ENCODE measurements at regions not wholly inside any gene's neighbourhood (a gene's known extent, or its start where the extent isn't known, plus 50 kb on each side); places are given as distances from the start of the nearest gene placed in this dataset.

DNA sequence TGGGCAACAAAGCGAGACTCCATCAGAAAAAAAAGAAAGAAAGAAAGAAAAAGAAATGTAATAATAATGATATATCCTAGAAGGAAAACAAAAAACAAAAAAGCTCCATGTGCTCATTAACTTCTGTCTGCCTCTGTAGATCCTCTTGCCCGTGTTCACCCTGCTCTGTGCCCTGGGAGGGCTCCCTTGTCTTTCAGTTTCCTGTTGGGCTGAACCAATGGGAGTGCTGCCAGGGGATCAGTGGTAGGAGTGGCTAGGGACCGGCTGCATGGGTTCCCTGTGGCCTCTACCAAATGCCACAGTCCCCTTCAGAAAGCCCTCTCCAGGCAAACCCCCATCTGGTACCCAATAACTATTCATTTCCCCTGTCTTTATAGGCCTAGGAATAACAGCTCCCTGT, 51.8 kb upstream of the PARD3 start:
- no peak for DNase-seq (ENCODE audit: low read depth in 3 of 3)

Measured in stimulated activated CD4-positive, alpha-beta T cell treated with anti-CD3 and anti-CD28 coated beads, TNF-alpha, amount 100 ng/mL, for 48 hours (primary cell).